ENCODE measurements at regions not wholly inside any gene's neighbourhood (a gene's known extent, or its start where the extent isn't known, plus 50 kb on each side); places are given as distances from the start of the nearest gene placed in this dataset.

DNA sequence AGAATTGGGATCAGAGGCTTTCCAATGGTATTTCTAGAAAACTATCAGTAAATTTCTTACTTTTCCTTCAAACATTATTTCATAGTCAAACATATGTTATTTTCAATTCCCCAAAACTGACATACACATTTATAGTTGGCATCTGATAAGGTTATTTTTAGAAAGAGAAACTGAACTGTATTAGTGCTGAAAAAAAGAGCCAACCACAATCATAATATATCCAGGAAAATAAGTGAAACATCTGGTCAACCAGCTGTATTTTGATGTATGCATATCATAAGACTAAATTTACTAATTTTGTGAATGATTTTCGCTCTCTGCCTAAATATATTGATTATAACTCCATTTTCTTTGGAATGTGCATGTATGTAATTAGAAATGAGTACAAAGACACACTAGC is 554.2 kb downstream of the FLRT2 start:
- TF ChIP-seq, protein P1, sequence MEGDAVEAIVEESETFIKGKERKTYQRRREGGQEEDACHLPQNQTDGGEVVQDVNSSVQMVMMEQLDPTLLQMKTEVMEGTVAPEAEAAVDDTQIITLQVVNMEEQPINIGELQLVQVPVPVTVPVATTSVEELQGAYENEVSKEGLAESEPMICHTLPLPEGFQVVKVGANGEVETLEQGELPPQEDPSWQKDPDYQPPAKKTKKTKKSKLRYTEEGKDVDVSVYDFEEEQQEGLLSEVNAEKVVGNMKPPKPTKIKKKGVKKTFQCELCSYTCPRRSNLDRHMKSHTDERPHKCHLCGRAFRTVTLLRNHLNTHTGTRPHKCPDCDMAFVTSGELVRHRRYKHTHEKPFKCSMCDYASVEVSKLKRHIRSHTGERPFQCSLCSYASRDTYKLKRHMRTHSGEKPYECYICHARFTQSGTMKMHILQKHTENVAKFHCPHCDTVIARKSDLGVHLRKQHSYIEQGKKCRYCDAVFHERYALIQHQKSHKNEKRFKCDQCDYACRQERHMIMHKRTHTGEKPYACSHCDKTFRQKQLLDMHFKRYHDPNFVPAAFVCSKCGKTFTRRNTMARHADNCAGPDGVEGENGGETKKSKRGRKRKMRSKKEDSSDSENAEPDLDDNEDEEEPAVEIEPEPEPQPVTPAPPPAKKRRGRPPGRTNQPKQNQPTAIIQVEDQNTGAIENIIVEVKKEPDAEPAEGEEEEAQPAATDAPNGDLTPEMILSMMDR (conservative IDR thresholded peaks at IDR 0.05; ENCODE audit: low read depth, low read length): no peak
- TF ChIP-seq EZH2 (IDR thresholded peaks at IDR 0.05; ENCODE audit: borderline replicate concordance, low read depth, low read length, poor library complexity, severe bottlenecking): no peak
